Calu3 (cell line): ENCODE measurements at regions not wholly inside any gene's neighbourhood (a gene's known extent, or its start where the extent isn't known, plus 50 kb on each side); places are given as distances from the start of the nearest gene placed in this dataset.

Source experiments
- BruUV-seq: library from RNA; stranded (reverse); fragments of 400-500 nt; replicated peaks from 2 replicates; lab custom pipeline; 2021; lab: Mats Ljungman, UMichigan
- CTCF ChIA-PET: fragments of 300-600 bp; sonication (Branson Sonifier 250); formaldehyde crosslinking; loops from one replicate; lab custom pipeline; 2022; ENCODE audit warnings: antibody characterized with exemption; lab: Charles Lee
- DNase-seq: peaks from one replicate; pipeline ENCODE4 v3.0.0; 2022
- H3K27ac Mint-ChIP-seq: one replicate; pipeline ENCODE4 v1.8.0; 2022; ENCODE audit warnings: mixed read lengths; ENCODE audit not compliant: unreplicated experiment
- H3K27me3 Mint-ChIP-seq: one replicate; pipeline ENCODE4 v1.8.0; 2022; ENCODE audit warnings: mixed read lengths; ENCODE audit not compliant: unreplicated experiment
- H3K36me3 Mint-ChIP-seq: one replicate; pipeline ENCODE4 v1.8.0; 2022; ENCODE audit warnings: mild to moderate bottlenecking, moderate library complexity, mixed read lengths; ENCODE audit not compliant: insufficient read depth, unreplicated experiment
- H3K4me1 Mint-ChIP-seq: one replicate; pipeline ENCODE4 v1.8.0; 2022; ENCODE audit warnings: mild to moderate bottlenecking, low read depth, mixed read lengths; ENCODE audit not compliant: unreplicated experiment
- H3K4me3 Mint-ChIP-seq: one replicate; pipeline ENCODE4 v1.8.0; 2022; ENCODE audit warnings: mild to moderate bottlenecking, low read depth, moderate library complexity, mixed read lengths; ENCODE audit not compliant: unreplicated experiment
- H3K9me3 Mint-ChIP-seq: one replicate; pipeline ENCODE4 v1.8.0; 2022; ENCODE audit warnings: low read depth, mixed read lengths; ENCODE audit not compliant: unreplicated experiment
- CTCF ChIP-seq: fragments of 200-600 bp; IDR thresholded peaks from one replicate; pipeline ENCODE4 v1.8.0; 2022; ENCODE audit warnings: antibody characterized with exemption; ENCODE audit not compliant: unreplicated experiment
- intact Hi-C: fragments of 100-400 bp; cut with micrococcal nuclease; formaldehyde crosslinking; loops from one replicate; pipeline ENCODE4 v1.10.0; 2022; ENCODE audit not compliant: unreplicated experiment

- no peak for DNase-seq
- Mint-ChIP-seq H3K27ac (no peak overlapping the region), H3K27me3 (no peaks in the 10 kb centered on the region), H3K36me3 (no peaks in the 10 kb centered on the region), H3K9me3 (no peaks in the 10 kb centered on the region), H3K4me3 (no peak overlapping the region), H3K4me1 (no peaks in the 10 kb centered on the region)
- TF ChIP-seq CTCF, result no peak
- no TSS peak for BruUV-seq
- intact Hi-C loops, result no loop called here
- CTCF ChIA-PET, result no interaction called here
Observed at GRCh38 chr3:139803294-139803693, 125.5 kb upstream of the NMNAT3 start.

GRCh38 chr3:139797724-139798343, 120.1 kb upstream of the NMNAT3 start:
- peak; percentile 27 for DNase-seq
- intact Hi-C loops, result no loop called here
- Mint-ChIP-seq H3K9me3 (peaks cover 3% of the 10 kb centered on the region), H3K36me3 (no peaks in the 10 kb centered on the region), H3K27ac (no peak overlapping the region), H3K27me3 (peaks cover 30% of the 10 kb centered on the region), H3K4me1 (no peaks in the 10 kb centered on the region), H3K4me3 (no peak overlapping the region)
- no peak for TF ChIP-seq CTCF
- CTCF ChIA-PET, result no interaction called here
- no TSS peak for BruUV-seq

GRCh38 chr3:139794469-139795265, 116.9 kb upstream of the NMNAT3 start:
- Mint-ChIP-seq H3K4me3 (no peak overlapping the region), H3K27ac (no peak overlapping the region), H3K27me3 (peaks cover 51% of the 10 kb centered on the region), H3K36me3 (no peaks in the 10 kb centered on the region), H3K4me1 (no peaks in the 10 kb centered on the region), H3K9me3 (peaks cover 5% of the 10 kb centered on the region)
- DNase-seq, result no peak
- CTCF ChIA-PET, result no interaction called here
- no peak for TF ChIP-seq CTCF
- intact Hi-C loops, result no loop called here
- no TSS peak for BruUV-seq

- Mint-ChIP-seq H3K4me1 (no peaks in the 10 kb centered on the region), H3K4me3 (no peak overlapping the region), H3K27me3 (peaks cover 63% of the 10 kb centered on the region), H3K27ac (no peak overlapping the region), H3K9me3 (peaks cover 5% of the 10 kb centered on the region), H3K36me3 (no peaks in the 10 kb centered on the region)
- BruUV-seq, result no TSS peak
- TF ChIP-seq CTCF, result no peak
- intact Hi-C loops, result no loop called here
- DNase-seq, result no peak
- CTCF ChIA-PET, result interaction anchor here (1.2 kb wide), 1 partner anchor 116 kb away, joined by 3 read pairs; the partner anchor contains the start of gene NMNAT3
Observed at GRCh38 chr3:139793408-139793807, 115.6 kb upstream of the NMNAT3 start.
